Esophagus squamous epithelium (tissue), 4 donors: ENCODE measurements at regions not wholly inside any gene's neighbourhood (a gene's known extent, or its start where the extent isn't known, plus 50 kb on each side); places are given as distances from the start of the nearest gene placed in this dataset.

Experiments
- POLR2A ChIP-seq, 4 donors: fragments of 450-650 bp; IDR thresholded peaks; one replicate each; pipeline ENCODE4 v1.6.1; 2017; ENCODE audit warnings: antibody characterized with exemption in 4 of 4, mild to moderate bottlenecking in 4 of 4, moderate library complexity in 3 of 4
- TF ChIP-seq, protein P1 (sequence below), 6 experiments: fragments of 450-650 bp in 4 of 6; fragments of 200-600 bp in 2 of 6; sonication (generic) in 2 of 6; IDR thresholded peaks; one replicate each; pipeline ENCODE4 v1.5.1; 2016 to 2019; ENCODE audit warnings: antibody characterized with exemption in 6 of 6, mild to moderate bottlenecking in 4 of 6, moderate library complexity in 4 of 6

DNA sequence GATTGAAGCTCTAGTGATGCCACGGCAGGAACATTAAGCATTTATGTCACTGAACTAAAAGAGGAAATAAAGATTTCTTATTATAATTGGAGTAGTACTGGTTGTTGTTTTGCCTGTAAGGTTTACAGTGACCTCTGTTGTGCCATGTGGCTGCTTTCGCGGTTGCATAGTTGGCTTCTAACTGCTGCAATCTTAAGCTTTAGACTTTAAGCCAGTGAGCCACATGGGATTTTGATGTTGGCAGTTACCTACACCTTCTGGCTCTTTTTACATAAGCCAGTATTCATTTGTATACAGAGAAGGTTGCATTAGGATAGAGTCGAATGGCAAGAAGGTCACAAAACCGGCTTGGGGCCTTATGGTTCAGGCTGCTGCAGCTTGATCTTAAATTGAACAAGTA is 1311.6 kb downstream of the RAPGEF2 start:
- TF ChIP-seq, protein P1, sequence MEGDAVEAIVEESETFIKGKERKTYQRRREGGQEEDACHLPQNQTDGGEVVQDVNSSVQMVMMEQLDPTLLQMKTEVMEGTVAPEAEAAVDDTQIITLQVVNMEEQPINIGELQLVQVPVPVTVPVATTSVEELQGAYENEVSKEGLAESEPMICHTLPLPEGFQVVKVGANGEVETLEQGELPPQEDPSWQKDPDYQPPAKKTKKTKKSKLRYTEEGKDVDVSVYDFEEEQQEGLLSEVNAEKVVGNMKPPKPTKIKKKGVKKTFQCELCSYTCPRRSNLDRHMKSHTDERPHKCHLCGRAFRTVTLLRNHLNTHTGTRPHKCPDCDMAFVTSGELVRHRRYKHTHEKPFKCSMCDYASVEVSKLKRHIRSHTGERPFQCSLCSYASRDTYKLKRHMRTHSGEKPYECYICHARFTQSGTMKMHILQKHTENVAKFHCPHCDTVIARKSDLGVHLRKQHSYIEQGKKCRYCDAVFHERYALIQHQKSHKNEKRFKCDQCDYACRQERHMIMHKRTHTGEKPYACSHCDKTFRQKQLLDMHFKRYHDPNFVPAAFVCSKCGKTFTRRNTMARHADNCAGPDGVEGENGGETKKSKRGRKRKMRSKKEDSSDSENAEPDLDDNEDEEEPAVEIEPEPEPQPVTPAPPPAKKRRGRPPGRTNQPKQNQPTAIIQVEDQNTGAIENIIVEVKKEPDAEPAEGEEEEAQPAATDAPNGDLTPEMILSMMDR (IDR thresholded peaks at IDR 0.05) = no peak
- TF ChIP-seq POLR2A (IDR thresholded peaks at IDR 0.05) = no peak
